ENCODE measurements at regions not wholly inside any gene's neighbourhood (a gene's known extent, or its start where the extent isn't known, plus 50 kb on each side); places are given as distances from the start of the nearest gene placed in this dataset.
"Not testable (repeated sequence)": the region's sequence is repeated elsewhere in the genome, so short reads cannot be mapped to it uniquely, and the experiment has no call there.

DNA sequence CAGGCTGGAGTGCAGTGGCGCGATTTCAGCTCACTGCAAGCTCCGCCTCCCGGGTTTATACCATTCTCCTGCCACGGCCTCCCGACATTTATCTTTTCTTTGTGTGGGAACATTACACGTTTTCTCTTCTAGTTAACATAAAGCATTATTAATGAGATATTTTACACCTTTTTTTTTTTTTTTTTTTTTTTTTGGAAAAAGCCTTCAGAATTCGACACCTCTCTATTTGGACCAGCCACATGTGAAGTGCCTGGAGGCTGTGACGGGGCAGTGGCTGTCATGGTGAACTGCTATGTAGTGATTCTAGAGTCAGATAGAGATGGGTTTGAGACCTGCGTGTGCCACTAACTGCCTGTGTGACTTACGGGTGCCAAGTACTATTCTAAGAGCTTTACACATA is 64.3 kb downstream of the SMIM38 start:
- no peak for DNase-seq (ENCODE audit: low read depth)

DNA sequence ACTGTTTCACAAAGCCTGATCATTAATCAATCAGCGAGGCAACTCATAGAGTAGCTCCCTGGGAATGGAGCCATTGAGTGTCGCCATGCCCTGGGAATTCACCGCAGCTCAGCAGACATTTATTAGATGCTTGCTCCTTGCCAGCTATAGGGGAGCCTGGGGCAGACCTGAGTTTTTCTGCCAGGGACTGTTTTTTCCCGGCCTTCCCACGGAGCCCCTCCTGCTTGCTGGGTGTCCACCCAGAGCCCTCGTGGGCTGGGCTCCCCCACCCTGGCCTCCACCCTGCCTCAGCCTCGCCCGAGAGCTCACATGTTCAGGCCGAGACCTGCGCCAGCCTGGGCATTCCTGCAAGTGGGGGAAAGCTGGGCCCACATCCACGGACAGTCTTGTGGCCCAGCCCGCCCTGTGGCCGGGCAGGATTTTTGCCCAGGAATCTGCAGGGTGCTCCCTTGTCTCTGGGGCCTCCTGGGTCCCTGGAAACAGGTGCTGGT is 64.9 kb downstream of the SMIM38 start:
- DNase-seq (ENCODE audit: low read depth), result no peak

DNA sequence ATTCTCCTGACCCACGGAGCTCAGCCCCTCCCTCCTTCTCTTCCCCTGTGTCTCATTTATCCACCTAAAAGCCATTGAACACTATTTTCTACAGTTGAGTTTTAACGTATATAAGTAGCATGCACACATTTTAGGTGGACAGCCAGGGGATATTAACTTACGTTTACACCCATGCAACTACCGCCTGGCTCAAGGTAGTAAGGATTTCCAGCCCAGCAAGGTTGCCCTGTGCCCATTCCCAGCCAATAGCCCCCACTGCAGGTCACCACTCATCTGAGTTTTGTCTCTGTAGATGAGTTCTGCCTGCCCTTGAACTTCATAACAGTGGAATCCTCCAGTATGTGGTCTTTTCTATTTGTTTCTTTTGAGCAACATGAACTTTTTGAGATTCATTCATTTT is 65.4 kb downstream of the SMIM38 start:
- no peak for DNase-seq (ENCODE audit: low read depth)

DNA sequence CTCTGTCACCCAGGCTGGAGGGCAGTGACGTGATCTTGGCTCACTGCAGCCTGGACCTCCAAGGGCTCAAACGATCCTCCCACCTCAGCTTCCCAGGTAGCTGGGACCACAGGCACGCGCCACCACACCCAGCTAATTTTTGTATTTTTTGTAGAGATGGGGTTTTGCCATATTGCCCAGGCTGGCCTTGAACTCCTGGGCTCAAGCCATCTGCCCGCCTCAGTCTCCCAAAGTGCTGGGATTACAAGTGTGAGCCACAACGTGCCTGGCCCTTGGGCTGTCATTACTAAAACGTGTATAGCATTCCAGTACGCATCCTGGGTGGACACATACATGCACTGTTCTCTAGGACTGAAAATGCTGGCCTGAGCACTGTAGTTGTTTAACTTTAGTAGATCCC is 65.9 kb downstream of the SMIM38 start:
- DNase-seq (ENCODE audit: low read depth), result not testable (repeated sequence)

DNA sequence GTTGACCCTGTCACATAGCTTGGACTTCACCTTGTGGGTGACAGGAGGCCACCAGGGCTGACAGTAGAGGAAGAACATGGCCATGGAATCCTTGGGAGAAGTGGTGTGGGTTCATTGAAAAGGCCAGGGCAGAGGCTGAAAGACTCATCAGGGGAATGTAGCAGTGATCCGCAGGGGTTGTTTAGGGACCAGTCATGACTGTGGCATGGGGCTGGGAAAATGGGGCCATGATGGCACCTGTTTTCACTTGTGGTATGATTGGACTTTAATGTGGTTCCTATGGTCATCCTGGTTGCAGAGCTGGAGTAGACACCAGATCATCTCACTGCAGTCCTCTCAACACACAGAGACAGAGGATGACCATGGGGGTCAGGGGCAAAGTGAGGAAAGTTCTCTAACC is 66.7 kb upstream of the MYEOV start:
- no peak for DNase-seq (ENCODE audit: low read depth)

DNA sequence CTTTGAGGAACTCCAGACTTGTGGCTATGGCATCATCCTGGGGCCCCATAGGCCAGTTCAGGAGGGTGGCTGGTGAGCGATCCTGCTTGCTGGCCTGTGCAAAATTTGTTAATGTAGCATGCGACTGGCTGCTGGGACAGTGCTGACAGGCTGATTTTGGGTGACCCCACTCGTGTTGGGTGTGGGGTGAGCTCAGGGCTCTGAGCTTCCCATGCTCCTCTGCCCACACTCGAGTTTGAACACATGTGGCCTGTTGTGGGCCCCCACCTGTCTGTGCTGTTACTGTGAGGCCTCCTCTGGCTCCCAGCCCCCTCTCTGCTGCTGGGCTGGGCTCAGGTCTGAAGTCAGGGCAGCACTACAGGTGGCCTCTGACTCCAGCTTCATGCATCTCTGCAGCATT is 64.4 kb upstream of the MYEOV start:
- DNase-seq (ENCODE audit: low read depth), result no peak

DNA sequence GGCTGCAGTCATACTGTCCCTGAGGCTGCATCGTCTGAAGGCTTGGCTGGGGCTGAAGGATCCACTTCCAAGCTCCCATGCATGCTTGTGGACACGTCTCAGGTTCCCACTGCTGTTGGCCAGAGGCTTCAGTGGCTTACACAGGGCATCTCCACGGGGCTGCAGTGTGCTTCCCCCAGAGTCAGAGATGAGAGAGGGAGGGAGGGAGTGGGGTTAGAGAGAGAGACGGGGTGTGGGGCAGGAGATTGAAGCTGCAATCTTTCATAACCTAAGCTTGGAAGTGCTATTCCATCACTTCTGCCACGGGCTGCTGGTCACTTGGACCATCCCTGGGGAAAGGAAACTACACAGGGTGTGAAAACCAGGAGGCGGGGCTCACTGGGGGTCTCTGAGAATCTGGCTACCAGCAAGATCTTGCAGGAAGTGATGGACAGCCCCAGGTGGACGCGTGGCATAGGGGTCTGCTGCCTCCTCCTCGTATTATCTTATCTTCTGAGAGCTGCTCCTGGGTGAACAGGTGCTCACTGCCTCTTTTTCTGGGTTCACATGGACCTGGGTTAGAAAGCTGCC is 63.0 kb upstream of the MYEOV start:
- DNase-seq (ENCODE audit: low read depth), result no peak

DNA sequence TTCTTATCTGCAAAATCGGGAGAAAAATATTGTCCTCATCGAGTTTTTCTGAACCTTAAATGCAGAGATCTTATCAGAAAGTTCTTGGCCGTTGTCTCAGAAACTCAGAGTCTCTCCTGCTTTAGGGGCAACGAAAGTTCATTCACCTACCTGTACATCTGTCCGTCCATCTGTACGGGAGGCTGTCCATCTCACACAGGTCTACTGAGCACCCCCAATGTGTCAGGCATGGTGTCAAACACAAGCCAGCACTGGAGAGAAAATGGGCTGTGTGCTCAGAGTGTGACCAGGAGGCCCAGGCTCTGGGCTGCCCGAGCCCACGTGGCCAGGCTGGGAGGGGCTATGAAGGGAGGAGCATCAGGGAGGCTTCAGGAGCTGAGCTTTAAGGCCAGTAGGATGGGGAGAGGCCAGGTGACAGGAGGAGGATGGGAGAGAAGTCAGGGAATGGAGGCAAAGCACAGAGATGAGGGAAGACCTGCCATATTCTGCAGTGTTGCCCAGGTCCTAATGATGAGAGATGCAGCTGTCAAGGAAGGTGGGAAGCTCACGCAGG is 62.4 kb upstream of the MYEOV start:
- DNase-seq (ENCODE audit: low read depth), result no peak

DNA sequence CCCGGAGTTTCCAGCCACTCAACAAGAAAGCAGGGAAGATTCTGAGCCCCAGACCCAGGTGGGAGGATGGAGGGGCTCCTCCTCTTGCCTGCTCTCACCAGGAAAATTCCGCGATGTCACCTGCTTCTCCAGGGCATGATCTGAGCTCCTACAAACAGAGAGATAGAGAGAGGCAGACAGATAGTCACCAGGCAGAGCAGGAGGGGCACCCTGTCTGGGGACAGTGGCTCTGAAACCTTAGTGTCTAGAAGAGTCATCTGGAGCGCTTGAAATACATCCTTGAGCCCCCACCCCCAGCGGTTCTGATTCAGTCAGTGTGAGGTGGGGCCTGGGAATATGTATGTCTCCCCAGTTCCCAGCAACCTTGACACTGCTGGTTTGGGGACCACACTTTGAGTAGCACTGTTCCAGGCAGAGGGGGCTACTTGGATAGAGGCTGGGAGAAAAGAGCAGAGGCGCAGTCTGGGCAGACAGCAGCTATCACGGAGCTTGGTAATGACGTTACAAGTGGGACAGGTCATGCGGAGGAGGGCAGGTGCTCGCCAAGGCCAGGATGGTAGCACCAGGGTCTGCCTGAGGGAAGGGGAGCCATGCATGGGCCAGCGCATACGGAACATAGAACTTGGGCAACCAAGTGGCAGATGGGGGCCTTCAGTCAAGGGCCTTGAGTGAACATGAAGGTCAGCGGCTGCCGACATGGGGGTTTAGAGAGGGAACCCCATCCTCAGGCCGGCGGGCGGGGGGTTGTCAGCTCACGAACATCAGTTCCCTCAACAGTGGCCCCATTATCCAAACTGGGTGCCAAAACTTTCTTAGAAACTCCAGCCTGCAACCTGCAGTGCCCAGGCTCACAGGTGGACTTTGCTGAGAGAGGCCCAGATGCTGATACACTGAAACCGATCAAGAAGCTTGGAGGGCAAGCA is 60.9 kb upstream of the MYEOV start:
- no peak for DNase-seq (ENCODE audit: low read depth)

DNA sequence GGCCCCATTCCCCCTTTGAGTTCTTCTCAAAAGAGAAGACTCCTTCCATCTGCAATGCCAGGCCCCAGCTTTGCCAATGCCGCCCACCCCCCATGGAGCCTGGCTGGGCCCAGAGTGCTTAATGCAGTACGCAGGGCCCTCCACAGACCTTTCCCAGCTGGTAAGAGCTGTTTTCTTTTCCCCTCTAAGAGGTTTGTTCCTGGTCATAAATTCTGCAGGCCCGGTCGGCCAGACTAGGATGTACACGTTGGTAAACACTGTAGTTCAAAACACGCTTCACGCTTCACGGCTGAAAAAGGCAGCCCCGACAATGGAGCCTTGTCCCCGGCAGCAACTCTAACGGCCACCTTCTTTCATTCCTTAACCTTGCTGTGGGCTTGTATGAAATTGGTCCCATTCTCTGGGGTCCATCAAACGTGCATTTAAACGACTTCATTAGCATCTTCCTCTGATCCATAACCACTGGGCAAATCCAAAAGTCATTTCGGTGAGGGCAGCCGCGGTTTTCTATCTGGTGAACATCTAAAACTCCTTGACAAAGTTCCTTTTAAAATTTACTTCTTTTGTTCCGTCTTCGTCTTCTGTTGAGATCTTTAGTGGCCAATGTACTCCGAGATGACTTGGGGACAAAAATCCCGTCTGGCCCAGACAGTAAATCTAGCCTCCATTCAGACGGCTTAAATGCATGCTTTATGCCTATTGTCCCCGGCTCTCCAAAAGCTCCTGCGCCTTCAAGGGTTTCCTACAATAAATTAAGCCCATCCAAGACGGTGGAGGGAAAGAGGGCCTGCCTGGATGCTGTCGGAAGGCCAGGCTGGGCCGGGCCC is 60.0 kb upstream of the MYEOV start:
- no peak for DNase-seq (ENCODE audit: low read depth)

DNA sequence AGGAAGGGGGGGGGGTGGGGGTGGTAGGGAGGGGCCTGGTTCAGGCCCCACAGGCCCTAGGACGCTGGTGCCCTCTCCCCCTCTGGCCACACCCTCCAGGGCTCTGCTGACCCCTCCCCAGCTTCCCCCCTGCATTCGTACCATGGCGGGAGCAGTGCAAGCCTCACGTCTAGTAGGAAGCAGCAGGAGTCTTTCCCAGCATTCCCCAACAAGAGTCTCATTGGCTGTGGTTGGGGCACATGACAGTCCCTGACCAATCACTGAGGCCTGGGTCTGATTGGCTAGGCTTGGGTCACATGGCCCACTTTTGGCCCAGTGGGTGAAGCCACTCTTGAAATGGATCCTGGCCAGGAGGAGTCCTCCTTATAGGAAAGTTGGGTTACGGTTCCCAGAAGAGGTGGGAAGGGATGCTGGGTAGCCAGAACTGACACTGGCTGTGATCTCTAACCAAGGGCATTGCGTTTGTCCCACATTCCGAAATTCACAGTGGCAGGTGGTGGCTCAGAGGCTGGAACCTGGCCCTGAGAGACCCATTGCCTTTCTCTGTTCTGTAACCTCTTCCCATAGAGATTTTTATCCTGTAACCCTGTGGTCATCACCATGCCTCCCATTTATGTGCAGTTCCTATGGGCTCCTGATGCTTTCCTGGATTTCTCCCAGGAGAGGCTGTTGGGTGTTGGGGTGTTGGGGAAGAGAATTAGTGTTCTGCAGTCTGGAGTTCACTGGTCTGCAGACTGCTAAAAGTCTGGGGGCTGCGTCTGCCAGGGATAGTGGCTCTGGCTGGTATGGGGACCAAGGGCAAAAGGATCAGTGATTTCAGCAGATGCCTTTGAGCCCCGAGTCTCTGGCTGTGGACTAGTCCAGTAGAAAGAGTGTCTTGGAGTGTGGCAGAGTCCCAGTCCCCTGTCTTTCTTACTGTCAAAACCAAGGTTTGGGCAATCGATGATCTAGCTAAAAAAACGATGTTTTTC is 58.9 kb upstream of the MYEOV start:
- no peak for DNase-seq (ENCODE audit: low read depth)

DNA sequence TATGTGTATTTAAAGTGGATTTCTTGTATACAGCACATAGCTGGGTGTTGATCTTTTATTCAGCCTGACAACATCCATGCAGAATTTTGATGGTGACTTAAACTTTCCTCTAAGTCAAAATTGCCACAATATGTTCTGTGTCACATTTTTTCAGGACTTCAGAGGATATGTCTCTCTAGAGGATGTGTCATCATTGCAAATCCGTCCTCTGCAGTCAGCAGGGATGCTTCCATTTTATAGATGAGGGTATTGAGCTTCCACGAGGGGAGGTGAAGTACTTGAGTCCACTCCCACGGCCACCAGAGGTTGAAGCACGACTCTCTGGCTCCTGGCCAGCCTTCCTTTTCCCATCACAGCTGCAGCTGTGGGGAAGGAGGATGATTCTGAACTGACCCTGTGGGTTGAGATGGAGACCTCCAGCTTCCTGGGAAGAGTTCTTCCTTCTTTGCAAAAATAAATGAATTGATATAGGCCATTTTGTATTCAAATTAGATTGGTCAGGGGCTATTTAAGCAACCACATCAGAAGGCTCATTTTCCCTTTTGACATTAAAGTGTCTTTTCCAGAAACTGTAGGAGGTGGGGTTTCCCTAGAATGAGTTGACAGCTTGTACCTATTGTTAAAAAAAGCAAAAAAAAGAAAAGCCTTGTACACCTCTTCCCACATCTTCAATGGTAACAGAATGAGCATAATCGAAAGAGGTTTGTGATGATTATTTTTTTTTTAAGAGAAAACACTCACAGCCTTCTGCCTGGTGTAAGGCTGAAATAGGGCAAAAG is 55.2 kb upstream of the MYEOV start:
- DNase-seq (ENCODE audit: low read depth), result no peak

DNA sequence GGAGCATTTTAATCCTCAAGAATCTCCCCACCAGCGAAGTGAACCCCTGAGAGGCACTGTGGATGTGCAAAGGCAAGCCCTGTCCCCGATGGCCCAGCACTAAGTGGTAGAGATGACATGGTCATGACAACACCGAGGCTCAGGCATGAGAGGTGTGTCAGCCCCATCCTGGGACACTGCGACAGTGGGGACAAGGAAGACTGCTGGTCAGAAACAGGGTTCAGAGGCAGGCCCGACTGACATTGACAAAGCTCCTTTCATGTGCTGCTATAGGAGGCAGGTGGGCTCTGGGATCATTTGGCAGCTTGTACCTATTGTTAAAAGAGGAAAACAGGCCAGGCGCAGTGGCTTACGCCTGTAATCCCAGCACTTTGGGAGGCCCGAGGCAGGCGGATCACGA is 54.3 kb upstream of the MYEOV start:
- no peak for DNase-seq (ENCODE audit: low read depth)

DNA sequence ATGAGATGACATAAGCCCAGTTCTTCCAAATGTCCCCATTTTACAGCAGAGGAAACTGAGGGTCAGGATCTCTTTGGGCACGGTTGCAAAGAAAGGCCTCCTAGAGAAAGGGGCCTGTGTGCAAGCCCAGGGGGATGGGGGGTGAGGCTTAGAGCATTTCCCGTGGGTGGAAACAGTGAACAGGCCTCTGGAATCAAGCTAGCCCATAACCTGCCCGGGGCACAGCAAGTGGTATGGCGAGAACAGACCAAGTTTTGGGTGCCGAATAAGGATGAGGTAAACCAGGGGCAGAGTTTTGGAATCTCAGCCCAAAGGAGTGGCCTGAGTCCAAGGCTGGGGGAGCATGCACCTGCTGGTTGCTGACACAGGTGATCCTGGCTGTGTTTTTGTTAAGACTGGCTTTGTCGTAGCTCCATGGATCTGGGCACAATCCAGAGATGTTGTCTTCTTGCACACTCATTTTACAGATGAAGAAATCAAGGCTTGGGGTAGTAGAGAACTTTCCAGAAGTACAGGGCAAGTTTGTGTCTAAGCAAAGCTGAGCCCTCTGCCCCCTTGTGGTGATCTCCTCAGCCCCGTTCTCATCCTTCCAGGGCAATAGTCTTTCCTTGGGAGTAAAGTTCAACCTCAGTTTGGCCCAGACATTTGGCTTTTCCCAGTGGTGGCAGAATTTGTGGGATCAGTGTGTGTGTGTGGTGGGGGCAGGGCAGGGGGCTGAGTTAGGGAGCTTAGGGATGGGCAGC is 53.5 kb upstream of the MYEOV start:
- no peak for DNase-seq (ENCODE audit: low read depth)

DNA sequence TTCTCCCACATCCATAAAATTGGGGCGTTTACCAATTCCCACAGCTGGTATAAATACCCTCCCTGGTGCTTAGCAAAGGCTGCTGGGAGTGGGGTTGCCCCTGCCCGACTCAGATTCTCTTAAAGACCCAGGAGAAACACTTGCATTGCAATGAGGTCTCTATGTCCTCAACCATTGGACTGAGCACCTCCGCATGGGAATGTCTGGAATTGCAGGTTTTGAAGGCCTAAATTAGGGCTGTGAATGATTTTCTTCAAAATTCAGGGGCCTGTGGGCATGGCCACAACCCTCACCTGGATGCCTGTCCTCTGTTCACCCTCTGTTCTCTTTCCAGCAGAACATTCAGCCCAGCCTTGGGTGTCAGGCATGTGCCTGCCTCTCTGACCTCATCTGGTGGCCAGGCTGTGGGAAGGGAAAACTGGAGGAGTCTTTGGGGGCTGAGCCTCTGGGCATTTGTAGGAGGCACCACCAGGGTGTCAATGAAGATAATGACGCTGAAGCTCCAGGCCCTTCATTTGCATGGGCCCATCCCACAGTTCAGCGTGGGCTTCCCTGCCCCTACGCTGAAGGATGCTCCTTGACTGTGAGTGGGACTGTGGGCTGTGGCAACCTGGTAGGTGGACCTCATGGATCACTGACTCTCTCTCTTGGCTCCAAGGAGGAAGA is 52.7 kb upstream of the MYEOV start:
- DNase-seq (ENCODE audit: low read depth), result no peak

DNA sequence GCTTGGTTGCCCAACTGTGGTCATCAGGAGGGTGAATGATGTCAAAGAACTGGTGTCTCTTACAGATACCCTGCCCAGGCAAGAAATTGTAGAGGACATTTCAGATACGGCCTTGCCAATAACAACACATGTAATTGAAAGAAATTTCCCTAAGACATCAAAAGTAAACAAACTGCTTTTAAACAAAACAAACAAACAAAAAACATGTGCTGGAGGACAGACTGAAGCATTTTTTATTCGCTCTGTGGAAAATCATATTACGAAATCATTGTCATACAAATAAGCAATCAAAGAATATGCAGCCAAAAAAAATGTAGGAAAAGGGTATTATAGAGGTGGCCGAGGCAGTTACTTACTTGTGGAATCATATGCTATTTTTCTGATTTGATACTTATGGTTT is 52.1 kb upstream of the MYEOV start:
- DNase-seq (ENCODE audit: low read depth), result no peak

DNA sequence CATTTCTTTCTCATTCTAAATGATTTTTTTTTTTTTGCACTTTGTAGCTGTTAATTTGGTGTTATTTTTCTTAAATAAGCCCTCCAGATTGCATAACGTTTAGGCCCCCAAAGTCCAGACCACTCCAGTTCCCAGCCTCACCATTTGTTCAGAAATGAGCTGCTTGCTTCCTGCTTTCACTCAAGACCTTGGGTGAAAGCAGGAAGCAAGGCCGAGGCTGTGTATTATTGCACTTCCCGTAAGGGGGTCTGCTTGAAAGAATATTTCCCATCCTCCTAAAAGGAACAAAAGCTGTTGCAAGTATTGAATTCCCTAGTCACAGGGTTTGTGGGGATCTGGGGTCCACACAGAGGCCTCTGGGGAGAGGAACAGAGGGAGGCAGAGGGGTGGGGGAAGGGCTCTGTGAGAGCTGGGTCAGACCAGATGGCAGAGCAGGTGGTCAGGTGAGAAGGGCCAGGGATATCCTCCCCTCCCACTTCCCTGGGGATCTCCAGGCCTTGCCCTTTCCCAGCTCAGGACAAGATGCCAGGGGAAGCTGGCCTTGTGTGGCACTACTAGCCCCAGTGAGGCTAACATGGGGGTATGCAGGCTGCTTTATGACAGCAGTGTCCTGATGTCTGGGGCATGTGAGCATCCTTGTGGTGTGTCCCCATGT is 51.6 kb upstream of the MYEOV start:
- no peak for DNase-seq (ENCODE audit: low read depth)

DNA sequence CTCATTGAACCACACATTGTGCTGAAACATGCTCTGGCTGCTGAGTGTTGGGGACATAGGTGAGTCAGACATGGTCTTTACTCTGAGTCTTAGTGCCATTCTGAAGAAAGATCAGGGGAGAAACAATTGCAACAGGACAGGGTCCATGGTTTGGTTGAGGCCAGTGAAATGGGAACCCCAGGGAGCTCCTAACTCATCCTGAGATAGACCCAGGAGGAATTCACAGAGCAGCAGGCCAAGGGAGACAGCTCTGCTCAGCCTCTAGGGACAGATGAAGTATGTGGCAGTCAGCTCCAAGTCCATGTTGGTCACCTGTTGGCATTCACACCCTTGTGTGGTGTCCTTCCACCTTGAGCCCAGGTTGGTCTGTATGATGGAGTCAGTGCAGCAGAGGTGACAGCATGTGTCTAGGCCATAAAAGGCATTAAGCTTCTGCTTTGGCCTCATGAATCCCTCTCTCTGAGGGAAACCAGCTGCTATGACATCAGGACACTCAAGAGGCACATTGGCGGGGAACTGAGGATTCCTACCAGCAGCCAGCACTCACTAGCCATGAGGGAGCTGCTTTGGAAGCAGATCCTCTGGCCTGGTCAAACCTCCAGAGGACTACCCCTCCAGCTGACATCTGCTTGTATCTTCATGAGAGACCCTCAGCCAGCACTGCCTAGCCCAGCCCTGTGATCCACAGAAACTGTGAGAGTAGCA is 50.3 kb upstream of the MYEOV start:
- no peak for DNase-seq (ENCODE audit: low read depth)
